ENCODE measurements at regions not wholly inside any gene's neighbourhood (a gene's known extent, or its start where the extent isn't known, plus 50 kb on each side); places are given as distances from the start of the nearest gene placed in this dataset.

GRCh38 chr5:161189452-161189851, 337.4 kb upstream of the ATP10B start:
- TF ChIP-seq CTCF (IDR thresholded peaks at IDR 0.05 in 8 of 11, conservative IDR thresholded peaks at IDR 0.05 in 3 of 11), result no peak
- TF ChIP-seq POLR2A (IDR thresholded peaks at IDR 0.05), result no peak

Data from spleen (tissue), 7 donors.